ENCODE measurements at regions not wholly inside any gene's neighbourhood (a gene's known extent, or its start where the extent isn't known, plus 50 kb on each side); places are given as distances from the start of the nearest gene placed in this dataset.

DNA sequence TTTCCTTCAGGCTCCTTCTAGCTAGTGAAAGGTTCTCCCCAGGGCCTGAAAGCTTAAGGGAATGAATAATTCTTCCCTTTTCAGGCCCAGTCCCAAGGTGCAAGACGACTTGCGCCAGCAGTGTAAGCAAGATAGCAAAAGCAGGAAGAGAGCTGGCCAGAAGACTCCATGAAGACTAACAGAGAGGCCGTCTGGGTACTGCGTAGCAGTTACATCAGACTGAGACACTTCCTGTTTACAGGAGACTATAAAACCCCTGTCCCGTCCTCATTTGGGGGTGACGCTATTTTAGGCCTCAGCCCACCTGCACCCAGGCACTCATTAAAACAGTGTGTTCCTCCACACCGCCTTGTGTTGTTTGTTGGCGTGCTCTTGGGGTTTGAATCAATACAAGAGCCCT lies 90.7 kb upstream of the MOCS2 start:
- Histone ChIP-seq H3K4me3 (no peak overlapping the region), H3K4me1 (no peaks in the 10 kb centered on the region), H3K36me3 (no peaks in the 10 kb centered on the region), H3K9me3 (no peaks in the 10 kb centered on the region), H3K27me3 (no peaks in the 10 kb centered on the region), H3K27ac (no peak overlapping the region)
- ATAC-seq (ENCODE audit: low FRiP score in 2 of 2) (no peak), DNase-seq (no peak)
- TF ChIP-seq POLR2AphosphoS5 (IDR thresholded peaks at IDR 0.05) (no peak), POLR2A (IDR thresholded peaks at IDR 0.05) (no peak), EP300 (IDR thresholded peaks at IDR 0.05) (no peak)
- TF ChIP-seq, protein P1, sequence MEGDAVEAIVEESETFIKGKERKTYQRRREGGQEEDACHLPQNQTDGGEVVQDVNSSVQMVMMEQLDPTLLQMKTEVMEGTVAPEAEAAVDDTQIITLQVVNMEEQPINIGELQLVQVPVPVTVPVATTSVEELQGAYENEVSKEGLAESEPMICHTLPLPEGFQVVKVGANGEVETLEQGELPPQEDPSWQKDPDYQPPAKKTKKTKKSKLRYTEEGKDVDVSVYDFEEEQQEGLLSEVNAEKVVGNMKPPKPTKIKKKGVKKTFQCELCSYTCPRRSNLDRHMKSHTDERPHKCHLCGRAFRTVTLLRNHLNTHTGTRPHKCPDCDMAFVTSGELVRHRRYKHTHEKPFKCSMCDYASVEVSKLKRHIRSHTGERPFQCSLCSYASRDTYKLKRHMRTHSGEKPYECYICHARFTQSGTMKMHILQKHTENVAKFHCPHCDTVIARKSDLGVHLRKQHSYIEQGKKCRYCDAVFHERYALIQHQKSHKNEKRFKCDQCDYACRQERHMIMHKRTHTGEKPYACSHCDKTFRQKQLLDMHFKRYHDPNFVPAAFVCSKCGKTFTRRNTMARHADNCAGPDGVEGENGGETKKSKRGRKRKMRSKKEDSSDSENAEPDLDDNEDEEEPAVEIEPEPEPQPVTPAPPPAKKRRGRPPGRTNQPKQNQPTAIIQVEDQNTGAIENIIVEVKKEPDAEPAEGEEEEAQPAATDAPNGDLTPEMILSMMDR (IDR thresholded peaks at IDR 0.05): no peak
- WGBS, 2 donors: 65 to 69% methylated on average over 8 of the region's 8 CpGs

DNA sequence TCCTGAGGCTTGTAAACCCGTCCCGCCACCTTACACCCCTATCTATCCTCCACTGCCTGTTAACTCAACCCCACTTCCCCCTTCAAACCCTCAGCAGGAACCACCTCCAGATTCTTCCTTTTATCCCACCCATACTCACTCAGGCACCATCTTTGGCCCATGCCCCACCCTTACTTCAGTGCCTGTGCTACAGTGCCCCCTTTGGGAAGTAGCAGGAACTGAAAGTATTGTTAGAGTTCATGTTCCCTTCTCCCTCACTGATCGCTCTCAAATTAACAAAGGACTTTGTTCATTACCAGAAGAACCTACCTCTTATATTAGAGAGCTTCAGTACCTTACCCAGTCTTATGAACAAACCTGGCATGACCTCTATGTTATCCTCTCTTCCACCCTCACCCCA lies 92.2 kb upstream of the MOCS2 start:
- Histone ChIP-seq H3K4me3 (no peak overlapping the region), H3K4me1 (no peaks in the 10 kb centered on the region), H3K9me3 (no peaks in the 10 kb centered on the region), H3K27ac (no peak overlapping the region), H3K27me3 (no peaks in the 10 kb centered on the region), H3K36me3 (no peaks in the 10 kb centered on the region)
- ATAC-seq (ENCODE audit: low FRiP score in 2 of 2) (no peak), DNase-seq (no peak)
- TF ChIP-seq EP300 (IDR thresholded peaks at IDR 0.05): no peak
- TF ChIP-seq, protein P1 (IDR thresholded peaks at IDR 0.05): no peak
- TF ChIP-seq POLR2AphosphoS5 (IDR thresholded peaks at IDR 0.05): no peak
- no peak for TF ChIP-seq POLR2A (IDR thresholded peaks at IDR 0.05)
- 95% methylated on average over 3 of the region's 3 CpGs for WGBS, 2 donors

DNA sequence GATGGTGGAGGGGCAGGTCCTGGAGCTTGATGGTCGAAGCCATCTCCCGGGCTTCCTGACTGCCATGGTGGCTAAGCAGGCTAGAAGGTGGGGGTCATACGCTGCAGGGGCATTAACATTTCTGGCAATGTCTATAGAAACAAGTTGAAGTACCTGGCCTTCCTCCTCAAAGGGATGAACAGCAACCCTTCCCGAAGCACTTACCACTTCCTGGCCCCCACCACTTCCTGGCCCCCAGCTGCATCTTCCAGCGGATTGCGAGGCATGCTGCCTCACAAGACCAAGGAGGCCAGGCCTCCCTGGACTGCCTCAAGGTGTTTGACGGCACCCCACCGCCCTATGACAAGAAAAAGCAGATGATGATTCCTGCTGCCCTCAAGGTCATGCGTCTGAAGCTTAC lies 97.0 kb upstream of the MOCS2 start:
- 78 to 85% methylated on average over 8 to 9 of the region's 9 CpGs for WGBS, 2 donors
- ATAC-seq (ENCODE audit: low FRiP score in 2 of 2) (no peak), DNase-seq (no peak)
- no peak overlapping the region for H3K4me3 ChIP-seq
- no peaks in the 10 kb centered on the region for H3K9me3 ChIP-seq
- H3K36me3 ChIP-seq: no peaks in the 10 kb centered on the region
- H3K4me1 ChIP-seq: no peaks in the 10 kb centered on the region
- H3K27me3 ChIP-seq: no peaks in the 10 kb centered on the region
- TF ChIP-seq POLR2A (IDR thresholded peaks at IDR 0.05) (no peak), EP300 (IDR thresholded peaks at IDR 0.05) (no peak), POLR2AphosphoS5 (IDR thresholded peaks at IDR 0.05) (no peak)
- TF ChIP-seq, protein P1 (IDR thresholded peaks at IDR 0.05): no peak
- no peak overlapping the region for H3K27ac ChIP-seq

DNA sequence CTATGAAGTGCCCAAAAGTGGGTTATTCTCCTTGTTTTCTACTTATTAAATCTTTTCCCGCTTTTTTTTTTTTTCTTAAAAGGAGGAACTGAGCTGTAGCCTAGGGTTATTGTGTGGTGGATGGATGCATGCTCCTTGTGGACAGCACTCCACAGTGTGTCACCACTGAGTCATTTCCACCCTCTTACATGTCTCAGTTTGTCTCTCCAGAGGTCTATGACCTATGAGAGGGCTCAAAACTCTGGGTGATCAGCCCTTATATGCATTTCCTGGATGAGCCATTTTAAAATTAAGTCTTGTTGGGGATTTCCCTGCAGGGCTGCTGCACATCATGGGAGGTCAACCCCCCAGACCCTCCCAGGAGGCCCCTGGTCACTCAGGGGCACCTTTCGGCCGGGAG lies 102.2 kb upstream of the MOCS2 start:
- Histone ChIP-seq H3K27me3 (no peaks in the 10 kb centered on the region), H3K4me1 (no peaks in the 10 kb centered on the region), H3K27ac (no peak overlapping the region), H3K36me3 (no peaks in the 10 kb centered on the region), H3K4me3 (no peak overlapping the region), H3K9me3 (peaks cover 0 to 10% (median 3%) of the 10 kb centered on the region in 4 donors)
- DNase-seq (no peak), ATAC-seq (ENCODE audit: low FRiP score in 2 of 2) (no peak)
- 94 to 95% methylated on average over 3 of the region's 3 CpGs for WGBS, 2 donors
- TF ChIP-seq, protein P1 (IDR thresholded peaks at IDR 0.05): no peak
- no peak for TF ChIP-seq EP300 (IDR thresholded peaks at IDR 0.05)
- TF ChIP-seq POLR2AphosphoS5 (IDR thresholded peaks at IDR 0.05): no peak
- TF ChIP-seq POLR2A (IDR thresholded peaks at IDR 0.05): no peak

DNA sequence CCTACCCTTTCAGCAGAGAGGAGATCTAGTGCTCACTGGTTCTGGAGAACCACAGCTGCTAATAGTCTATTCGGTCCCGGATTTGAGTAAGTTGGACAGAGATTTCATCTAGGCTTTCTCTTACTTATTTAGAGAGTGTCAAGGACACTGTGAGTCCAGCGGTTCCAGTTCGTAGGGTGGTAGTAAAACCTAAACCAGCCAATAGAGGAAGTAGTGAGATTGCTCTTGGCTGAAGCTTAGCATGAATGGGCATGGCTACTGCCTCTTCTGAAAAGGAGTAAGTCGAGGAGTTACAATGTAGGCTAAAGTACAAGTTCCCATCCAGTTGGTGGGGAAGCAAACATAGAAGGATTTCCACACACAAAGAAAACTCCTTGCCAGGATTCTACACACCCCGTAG lies 109.6 kb upstream of the MOCS2 start:
- ATAC-seq (ENCODE audit: low FRiP score in 2 of 2) (no peak), DNase-seq (no peak)
- no peak for TF ChIP-seq POLR2A (IDR thresholded peaks at IDR 0.05)
- no peak for TF ChIP-seq POLR2AphosphoS5 (IDR thresholded peaks at IDR 0.05)
- TF ChIP-seq, protein P1 (IDR thresholded peaks at IDR 0.05): no peak
- TF ChIP-seq EP300 (IDR thresholded peaks at IDR 0.05): no peak
- 89% methylated on average over 6 of the region's 6 CpGs for WGBS, 2 donors
- no peak overlapping the region for H3K4me3 ChIP-seq
- no peaks in the 10 kb centered on the region for H3K27me3 ChIP-seq
- H3K9me3 ChIP-seq: no peaks in the 10 kb centered on the region
- H3K36me3 ChIP-seq: no peaks in the 10 kb centered on the region
- no peaks in the 10 kb centered on the region for H3K4me1 ChIP-seq
- no peak overlapping the region for H3K27ac ChIP-seq
